ENCODE measurements at regions not wholly inside any gene's neighbourhood (a gene's known extent, or its start where the extent isn't known, plus 50 kb on each side); places are given as distances from the start of the nearest gene placed in this dataset.

DNA sequence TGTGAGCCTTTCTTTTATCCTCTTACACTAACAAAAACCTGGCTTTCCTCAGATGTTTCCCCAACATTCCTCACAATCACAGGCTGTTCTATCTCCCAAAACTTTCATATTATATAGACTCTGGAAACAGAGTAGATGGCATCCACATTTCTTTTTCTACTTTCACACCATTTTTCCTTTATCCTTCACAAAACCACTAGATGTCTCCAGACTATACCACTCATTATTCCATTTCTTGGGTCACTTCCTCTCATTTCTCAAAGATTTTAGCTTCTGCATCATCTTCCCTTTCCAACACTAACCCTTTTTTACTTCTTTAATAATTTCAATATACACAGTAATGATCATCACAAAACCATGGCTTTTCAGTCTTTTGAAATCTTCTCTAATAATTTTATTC lies 286.0 kb upstream of the DEPDC1 start:
- TF ChIP-seq, protein P1, sequence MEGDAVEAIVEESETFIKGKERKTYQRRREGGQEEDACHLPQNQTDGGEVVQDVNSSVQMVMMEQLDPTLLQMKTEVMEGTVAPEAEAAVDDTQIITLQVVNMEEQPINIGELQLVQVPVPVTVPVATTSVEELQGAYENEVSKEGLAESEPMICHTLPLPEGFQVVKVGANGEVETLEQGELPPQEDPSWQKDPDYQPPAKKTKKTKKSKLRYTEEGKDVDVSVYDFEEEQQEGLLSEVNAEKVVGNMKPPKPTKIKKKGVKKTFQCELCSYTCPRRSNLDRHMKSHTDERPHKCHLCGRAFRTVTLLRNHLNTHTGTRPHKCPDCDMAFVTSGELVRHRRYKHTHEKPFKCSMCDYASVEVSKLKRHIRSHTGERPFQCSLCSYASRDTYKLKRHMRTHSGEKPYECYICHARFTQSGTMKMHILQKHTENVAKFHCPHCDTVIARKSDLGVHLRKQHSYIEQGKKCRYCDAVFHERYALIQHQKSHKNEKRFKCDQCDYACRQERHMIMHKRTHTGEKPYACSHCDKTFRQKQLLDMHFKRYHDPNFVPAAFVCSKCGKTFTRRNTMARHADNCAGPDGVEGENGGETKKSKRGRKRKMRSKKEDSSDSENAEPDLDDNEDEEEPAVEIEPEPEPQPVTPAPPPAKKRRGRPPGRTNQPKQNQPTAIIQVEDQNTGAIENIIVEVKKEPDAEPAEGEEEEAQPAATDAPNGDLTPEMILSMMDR (IDR thresholded peaks at IDR 0.05), result no peak
- TF ChIP-seq EP300 (IDR thresholded peaks at IDR 0.05), result no peak
- no peak for TF ChIP-seq POLR2A (IDR thresholded peaks at IDR 0.05)
- no peak for TF ChIP-seq POLR2AphosphoS5 (IDR thresholded peaks at IDR 0.05)

Data from sigmoid colon (tissue), 4 donors.